Naive thymus-derived CD4-positive, alpha-beta T cell (primary cell): ENCODE measurements at regions not wholly inside any gene's neighbourhood (a gene's known extent, or its start where the extent isn't known, plus 50 kb on each side); places are given as distances from the start of the nearest gene placed in this dataset.

Experiments
- ATAC-seq: fragments of 150-1000 bp; cut with Tn5 transposase; 2 replicates; pipeline ENCODE4 v1.10.0; 2021; ENCODE audit warnings: mild to moderate bottlenecking, moderate library complexity
- CTCF ChIA-PET: fragments of 350-600 bp; sonication (Branson Sonifier 250); formaldehyde crosslinking; loops from one replicate; lab custom pipeline; 2021; ENCODE audit warnings: antibody characterized with exemption; lab: Charles Lee
- POLR2A ChIA-PET: fragments of 350-600 bp; sonication (Branson Sonifier 250); formaldehyde crosslinking; loops from one replicate; lab custom pipeline; 2021; ENCODE audit warnings: antibody characterized with exemption, inconsistent platforms; lab: Charles Lee
- DNase-seq, 9 donors: peaks; one replicate each; pipeline versions ENCODE4 v3.0.0 to v3.0.0-alpha.2; 2020 to 2022; ENCODE audit warnings: mixed read lengths in 1 of 9
- H3K27ac ChIP-seq: one replicate; pipeline ENCODE4 v1.7.0; 2013; ENCODE audit warnings: mild to moderate bottlenecking, low read depth, low read length, moderate library complexity
- H3K27me3 ChIP-seq, 2 donors: one replicate each; pipeline ENCODE4 v1.7.0; 2013; ENCODE audit warnings: low read length in 2 of 2, mild to moderate bottlenecking in 2 of 2, moderate library complexity in 2 of 2; ENCODE audit not compliant: control insufficient read depth in 2 of 2, insufficient read depth in 2 of 2
- H3K36me3 ChIP-seq, 3 experiments: 1 replicate in 2 of 3; 2 replicates in 1 of 3; pipeline ENCODE4 v1.7.0; 2013; ENCODE audit warnings: low read length in 3 of 3, mild to moderate bottlenecking in 3 of 3, moderate library complexity in 1 of 3; ENCODE audit not compliant: insufficient read depth in 3 of 3, control insufficient read depth in 2 of 3
- H3K4me1 ChIP-seq, 2 donors: one replicate each; pipeline ENCODE4 v1.7.0; 2013; ENCODE audit warnings: low read length in 2 of 2, mild to moderate bottlenecking in 2 of 2, moderate library complexity in 1 of 2; ENCODE audit not compliant: control insufficient read depth in 2 of 2, insufficient read depth in 2 of 2
- H3K4me3 ChIP-seq: 2 replicates; pipeline ENCODE4 v1.7.0; 2013; ENCODE audit warnings: mild to moderate bottlenecking, low read length
- H3K9me3 ChIP-seq, 3 experiments: 1 replicate in 2 of 3; 2 replicates in 1 of 3; pipeline ENCODE4 v1.7.0; 2013; ENCODE audit warnings: low read length in 3 of 3; ENCODE audit not compliant: control insufficient read depth in 2 of 3
- H3K27ac Mint-ChIP-seq, 9 donors: one replicate each; pipeline ENCODE4 v1.8.0; 2020 to 2022; ENCODE audit warnings: mixed read lengths in 9 of 9, mild to moderate bottlenecking in 8 of 9, moderate library complexity in 5 of 9, inconsistent platforms in 2 of 9
- H3K27me3 Mint-ChIP-seq, 5 donors: one replicate each; pipeline ENCODE4 v1.8.0; 2021 to 2022; ENCODE audit warnings: mixed read lengths in 5 of 5, mild to moderate bottlenecking in 1 of 5
- H3K36me3 Mint-ChIP-seq, 5 donors: one replicate each; pipeline ENCODE4 v1.8.0; 2020 to 2022; ENCODE audit warnings: mixed read lengths in 5 of 5, mild to moderate bottlenecking in 3 of 5, inconsistent platforms in 1 of 5
- H3K4me1 Mint-ChIP-seq, 7 donors: one replicate each; pipeline ENCODE4 v1.8.0; 2020 to 2022; ENCODE audit warnings: mixed read lengths in 7 of 7, mild to moderate bottlenecking in 3 of 7, inconsistent platforms in 1 of 7
- H3K4me3 Mint-ChIP-seq, 10 donors: one replicate each; pipeline ENCODE4 v1.8.0; 2020 to 2022; ENCODE audit warnings: mild to moderate bottlenecking in 10 of 10, mixed read lengths in 10 of 10, moderate library complexity in 6 of 10, inconsistent platforms in 2 of 10
- H3K9me3 Mint-ChIP-seq, 11 donors: one replicate each; pipeline ENCODE4 v1.8.0; 2020 to 2022; ENCODE audit warnings: mixed read lengths in 11 of 11, mild to moderate bottlenecking in 4 of 11, inconsistent platforms in 1 of 11, moderate library complexity in 1 of 11
- intact Hi-C, 2 donors: fragments of 100-400 bp; cut with micrococcal nuclease; formaldehyde crosslinking; loops; one replicate each; pipeline ENCODE4 v1.15.1; 2023

DNA sequence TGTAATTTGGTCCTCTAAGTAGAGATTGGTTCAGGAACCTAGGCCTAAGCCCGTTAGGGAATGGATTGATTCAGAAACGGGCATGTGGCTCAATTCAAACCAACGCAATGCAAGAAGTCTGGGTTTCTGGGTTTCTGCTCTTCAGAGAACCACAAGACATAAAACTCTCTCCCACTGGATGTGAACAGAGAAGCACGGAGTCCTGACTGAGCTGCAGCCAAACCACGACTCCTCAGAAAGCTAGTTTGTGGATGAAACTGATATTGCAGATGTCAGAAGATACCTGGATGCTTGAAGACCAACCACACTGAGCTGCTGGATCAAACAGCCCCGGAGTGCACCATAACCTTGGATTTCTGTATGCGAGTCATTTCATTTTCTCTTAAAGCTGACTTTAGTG, 50.0 kb downstream of the SOD2 start:
- intact Hi-C loops = no loop called here
- no peak overlapping the region for H3K27ac Mint-ChIP-seq
- Histone ChIP-seq H3K4me3 (no peak overlapping the region), H3K9me3 (no peaks in the 10 kb centered on the region), H3K27ac (no peak overlapping the region), H3K27me3 (no peaks in the 10 kb centered on the region), H3K4me1 (no peaks in the 10 kb centered on the region), H3K36me3 (no peaks in the 10 kb centered on the region)
- H3K27me3 Mint-ChIP-seq = peaks cover 0 to 8% (median 0%) of the 10 kb centered on the region in 5 donors
- H3K36me3 Mint-ChIP-seq = peaks cover 0 to 34% (median 31%) of the 10 kb centered on the region in 5 donors
- ATAC-seq (no peak), DNase-seq (no peak)
- ChIA-PET CTCF (no interaction called here), POLR2A (no interaction called here)
- peaks cover 0 to 17% (median 8%) of the 10 kb centered on the region in 11 donors for H3K9me3 Mint-ChIP-seq
- H3K4me3 Mint-ChIP-seq = no peak overlapping the region
- H3K4me1 Mint-ChIP-seq = peaks cover 0 to 4% (median 0%) of the 10 kb centered on the region in 7 donors

DNA sequence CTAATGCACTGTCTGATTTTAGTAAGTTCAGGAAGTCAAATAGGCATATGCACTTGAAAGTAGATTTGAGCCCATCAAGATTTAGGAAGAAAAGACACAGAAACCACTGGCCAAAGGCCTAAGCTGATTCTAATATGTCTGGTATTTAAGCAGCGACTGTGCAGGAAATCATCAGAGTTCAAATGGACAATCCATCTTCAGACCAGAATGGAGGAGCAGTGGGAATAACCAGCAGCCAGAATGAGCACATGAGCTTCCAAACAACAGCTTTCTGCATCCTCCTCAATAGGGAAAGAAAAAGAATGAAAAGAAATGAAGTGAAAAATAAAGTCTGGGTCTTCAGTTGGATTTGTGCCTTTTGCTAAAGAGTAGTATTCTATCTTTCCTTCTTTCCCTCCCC, 50.6 kb downstream of the SOD2 start:
- Mint-ChIP-seq H3K4me3 (no peak overlapping the region), H3K27me3 (peaks cover 0 to 8% (median 0%) of the 10 kb centered on the region in 5 donors), H3K27ac (no peak overlapping the region), H3K4me1 (peaks cover 0 to 4% (median 0%) of the 10 kb centered on the region in 7 donors), H3K9me3 (peaks cover 0 to 17% (median 8%) of the 10 kb centered on the region in 11 donors), H3K36me3 (peaks cover 0 to 34% (median 31%) of the 10 kb centered on the region in 5 donors)
- intact Hi-C loops = no loop called here
- Histone ChIP-seq H3K36me3 (no peaks in the 10 kb centered on the region), H3K4me1 (no peaks in the 10 kb centered on the region), H3K27me3 (no peaks in the 10 kb centered on the region), H3K4me3 (no peak overlapping the region), H3K27ac (no peak overlapping the region), H3K9me3 (no peaks in the 10 kb centered on the region)
- no peak for ATAC-seq
- DNase-seq = no peak
- ChIA-PET CTCF (no interaction called here), POLR2A (no interaction called here)

- intact Hi-C loops = no loop called here
- Mint-ChIP-seq H3K27ac (no peak overlapping the region), H3K9me3 (peaks cover 0 to 17% (median 8%) of the 10 kb centered on the region in 11 donors), H3K27me3 (peaks cover 0 to 8% (median 0%) of the 10 kb centered on the region in 5 donors), H3K4me1 (peaks cover 0 to 4% (median 0%) of the 10 kb centered on the region in 7 donors), H3K4me3 (no peak overlapping the region), H3K36me3 (peaks cover 0 to 33% (median 31%) of the 10 kb centered on the region in 5 donors)
- ChIA-PET CTCF (no interaction called here), POLR2A (no interaction called here)
- Histone ChIP-seq H3K36me3 (no peaks in the 10 kb centered on the region), H3K27ac (no peak overlapping the region), H3K4me3 (no peak overlapping the region), H3K4me1 (no peaks in the 10 kb centered on the region), H3K9me3 (no peaks in the 10 kb centered on the region), H3K27me3 (no peaks in the 10 kb centered on the region)
- ATAC-seq (no peak), DNase-seq (no peak)
Observed at GRCh38 chr6:159640722-159641482, 52.1 kb downstream of the SOD2 start.

DNA sequence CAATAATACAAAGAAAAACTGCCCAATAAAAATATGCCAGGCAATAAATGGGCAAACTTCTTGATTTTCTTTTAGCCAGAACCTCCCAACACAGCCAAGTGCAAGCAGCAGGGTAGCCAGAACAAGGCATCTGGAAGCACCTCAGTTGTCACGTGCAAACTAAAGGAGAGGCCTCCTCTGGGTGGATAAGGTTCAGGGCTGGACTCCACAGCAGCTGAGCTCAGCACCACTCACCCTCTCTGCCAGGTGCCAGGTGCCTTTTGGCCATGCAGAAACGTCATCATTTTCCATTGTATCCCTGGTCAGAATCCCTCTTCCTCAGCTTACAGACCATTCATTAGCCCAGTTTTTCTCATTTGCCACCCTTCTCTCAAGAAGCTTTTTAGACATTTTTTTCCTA, 52.7 kb downstream of the SOD2 start:
- Mint-ChIP-seq H3K9me3 (peaks cover 0 to 17% (median 8%) of the 10 kb centered on the region in 11 donors), H3K36me3 (peaks cover 0 to 33% (median 31%) of the 10 kb centered on the region in 5 donors), H3K27ac (no peak overlapping the region), H3K4me3 (no peak overlapping the region), H3K4me1 (peaks cover 0 to 4% (median 0%) of the 10 kb centered on the region in 7 donors), H3K27me3 (peaks cover 0 to 8% (median 0%) of the 10 kb centered on the region in 5 donors)
- intact Hi-C loops = no loop called here
- H3K36me3 ChIP-seq = no peaks in the 10 kb centered on the region
- no peak overlapping the region for H3K27ac ChIP-seq
- no peaks in the 10 kb centered on the region for H3K4me1 ChIP-seq
- H3K9me3 ChIP-seq = no peaks in the 10 kb centered on the region
- H3K4me3 ChIP-seq = no peak overlapping the region
- H3K27me3 ChIP-seq = no peaks in the 10 kb centered on the region
- ChIA-PET POLR2A (no interaction called here), CTCF (no interaction called here)
- ATAC-seq (no peak), DNase-seq (no peak)

DNA sequence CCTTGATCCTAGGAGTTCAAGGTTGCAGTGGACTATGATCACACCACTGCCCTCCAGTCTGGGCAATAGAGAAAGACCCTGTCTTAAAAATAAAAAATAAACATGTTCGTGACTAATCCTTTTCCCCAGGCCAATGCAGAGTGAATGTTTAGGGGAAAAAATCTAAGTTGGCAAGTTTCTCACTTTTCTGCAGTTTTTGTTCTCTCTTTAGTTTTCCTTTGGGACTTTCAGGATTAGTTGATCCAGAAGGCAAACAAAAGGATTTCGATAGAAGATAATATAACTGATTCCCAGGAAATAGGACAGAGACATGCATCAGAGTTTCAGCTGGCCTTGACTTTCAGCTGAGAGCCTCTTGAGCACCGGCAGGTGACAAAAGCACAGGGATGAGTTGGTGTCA, 53.3 kb downstream of the SOD2 start:
- H3K9me3 ChIP-seq = no peaks in the 10 kb centered on the region
- H3K27me3 ChIP-seq = no peaks in the 10 kb centered on the region
- Mint-ChIP-seq H3K4me3 (no peak overlapping the region), H3K36me3 (peaks cover 0 to 33% (median 28%) of the 10 kb centered on the region in 5 donors), H3K27me3 (peaks cover 0 to 8% (median 0%) of the 10 kb centered on the region in 5 donors), H3K27ac (no peak overlapping the region), H3K9me3 (peaks cover 0 to 17% (median 8%) of the 10 kb centered on the region in 11 donors), H3K4me1 (no peaks in the 10 kb centered on the region)
- H3K36me3 ChIP-seq = no peaks in the 10 kb centered on the region
- no peaks in the 10 kb centered on the region for H3K4me1 ChIP-seq
- POLR2A ChIA-PET = no interaction called here
- H3K27ac ChIP-seq = no peak overlapping the region
- DNase-seq (no peak), ATAC-seq (no peak)
- no peak overlapping the region for H3K4me3 ChIP-seq
- intact Hi-C loops = no loop called here
- CTCF ChIA-PET = no interaction called here

GRCh38 chr6:159633196-159633595, 59.8 kb downstream of the SOD2 start:
- H3K36me3 Mint-ChIP-seq = peaks cover 0 to 20% (median 11%) of the 10 kb centered on the region in 5 donors
- H3K9me3 Mint-ChIP-seq = peaks cover 0 to 1% (median 0%) of the 10 kb centered on the region in 11 donors
- Histone ChIP-seq H3K4me1 (no peaks in the 10 kb centered on the region), H3K4me3 (no peak overlapping the region), H3K9me3 (no peaks in the 10 kb centered on the region), H3K36me3 (no peaks in the 10 kb centered on the region), H3K27ac (no peak overlapping the region), H3K27me3 (no peaks in the 10 kb centered on the region)
- ChIA-PET POLR2A (no interaction called here), CTCF (interaction anchor here (0.6 kb wide), 1 partner anchor 459 kb away, joined by 3 read pairs; no protein-coding TSS in a partner anchor)
- no peak for ATAC-seq
- no peaks in the 10 kb centered on the region for H3K4me1 Mint-ChIP-seq
- DNase-seq = no peak
- no peak overlapping the region for H3K27ac Mint-ChIP-seq
- no peaks in the 10 kb centered on the region for H3K27me3 Mint-ChIP-seq
- no peak overlapping the region for H3K4me3 Mint-ChIP-seq
- intact Hi-C loops = no loop called here

DNA sequence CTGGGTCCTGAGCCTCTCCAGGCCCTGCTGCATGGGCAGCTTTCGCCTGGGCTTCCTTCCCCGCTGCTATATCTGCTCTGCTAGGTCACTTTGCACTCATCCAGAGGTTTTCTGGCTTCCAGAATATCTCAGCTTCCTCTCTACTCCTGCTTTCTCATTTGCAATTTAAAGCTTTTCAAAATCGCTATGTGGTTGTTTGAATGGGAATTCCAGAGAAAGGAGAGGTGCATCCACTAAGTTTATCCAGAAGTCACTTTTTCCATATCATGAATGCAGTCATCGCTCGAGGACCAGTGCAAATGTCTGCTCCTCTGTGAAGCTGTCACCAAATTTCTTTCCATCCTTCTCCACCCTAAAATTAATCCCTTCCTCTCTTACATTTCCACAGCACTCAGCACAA, 61.2 kb downstream of the SOD2 start:
- no peaks in the 10 kb centered on the region for H3K36me3 ChIP-seq
- DNase-seq = no peak
- Mint-ChIP-seq H3K36me3 (peaks cover 0 to 20% (median 11%) of the 10 kb centered on the region in 5 donors), H3K27me3 (no peaks in the 10 kb centered on the region), H3K9me3 (no peaks in the 10 kb centered on the region), H3K4me3 (no peak overlapping the region), H3K4me1 (no peaks in the 10 kb centered on the region), H3K27ac (no peak overlapping the region)
- H3K27ac ChIP-seq = no peak overlapping the region
- H3K27me3 ChIP-seq = no peaks in the 10 kb centered on the region
- ATAC-seq = no peak
- H3K4me3 ChIP-seq = no peak overlapping the region
- no peaks in the 10 kb centered on the region for H3K4me1 ChIP-seq
- ChIA-PET POLR2A (no interaction called here), CTCF (interaction anchor here (0.7 kb wide), 1 partner anchor 437 kb away, joined by 3 read pairs; no protein-coding TSS in a partner anchor)
- intact Hi-C loops = no loop called here
- H3K9me3 ChIP-seq = no peaks in the 10 kb centered on the region
